Kidney (tissue), 13 donors: ENCODE measurements at regions not wholly inside any gene's neighbourhood (a gene's known extent, or its start where the extent isn't known, plus 50 kb on each side); places are given as distances from the start of the nearest gene placed in this dataset.

ENCODE experiments used
- DNase-seq, 5 donors: peaks; one replicate each; pipeline ENCODE4 v3.0.0-alpha.2; 2013 to 2020
- FAIRE-seq: peaks from 2 replicates; lab custom pipeline; 2012; peaks lifted over from hg19 to GRCh38; lab: Jason Lieb, UNC
- H3K27ac ChIP-seq, 2 donors: one replicate each; pipeline ENCODE4 v1.7.0; 2013; ENCODE audit warnings: low read depth in 2 of 2, low read length in 2 of 2, inconsistent platforms in 1 of 2
- H3K27me3 ChIP-seq: one replicate; pipeline ENCODE4 v1.7.1; 2013; ENCODE audit warnings: low read length, inconsistent platforms; ENCODE audit not compliant: control insufficient read depth, insufficient read depth
- H3K36me3 ChIP-seq, 3 donors: one replicate each; pipeline versions ENCODE4 v1.7.0 to v1.7.1; 2013; ENCODE audit warnings: low read length in 3 of 3, control low read depth in 1 of 3, inconsistent platforms in 1 of 3; ENCODE audit not compliant: insufficient read depth in 3 of 3, control insufficient read depth in 2 of 3
- H3K4me1 ChIP-seq, 3 donors: one replicate each; pipeline versions ENCODE4 v1.7.0 to v1.7.1; 2013; ENCODE audit warnings: low read length in 3 of 3, inconsistent platforms in 1 of 3, low read depth in 1 of 3; ENCODE audit not compliant: control insufficient read depth in 2 of 3, insufficient read depth in 2 of 3
- H3K4me3 ChIP-seq, 3 donors: one replicate each; pipeline versions ENCODE4 v1.7.0 to v1.8.1; 2013; ENCODE audit warnings: low read length in 3 of 3, control low read depth in 1 of 3, inconsistent platforms in 1 of 3
- H3K9ac ChIP-seq, 3 donors: one replicate each; pipeline versions ENCODE4 v1.7.0 to v1.7.1; 2013; ENCODE audit warnings: low read length in 3 of 3, control low read depth in 1 of 3, inconsistent platforms in 1 of 3
- H3K9me3 ChIP-seq, 3 donors: one replicate each; pipeline versions ENCODE4 v1.7.0 to v1.7.1; 2013; ENCODE audit warnings: low read length in 3 of 3, control low read depth in 1 of 3, inconsistent platforms in 1 of 3; ENCODE audit not compliant: control insufficient read depth in 2 of 3, insufficient read depth in 1 of 3
- CTCF ChIP-seq: IDR thresholded peaks from 3 replicates; pipeline ENCODE4 v1.5.1; 2012; ENCODE audit warnings: mild to moderate bottlenecking, moderate library complexity, borderline replicate concordance; ENCODE audit not compliant: insufficient read depth; ENCODE audit errors: extremely low read depth
- intact Hi-C: fragments of 100-400 bp; cut with DNase I; formaldehyde crosslinking; loops from one replicate; pipeline ENCODE4 v1.11.1; 2022
- donor health status: control.
- donor health status: control.
- donor health status: control.
- donor health status: control.
- donor health status: control.
- donor health status: DM: yes; HTN: yes; CAD: no.
- donor health status: Normal renal cell carcinoma (clear cell type).

DNA sequence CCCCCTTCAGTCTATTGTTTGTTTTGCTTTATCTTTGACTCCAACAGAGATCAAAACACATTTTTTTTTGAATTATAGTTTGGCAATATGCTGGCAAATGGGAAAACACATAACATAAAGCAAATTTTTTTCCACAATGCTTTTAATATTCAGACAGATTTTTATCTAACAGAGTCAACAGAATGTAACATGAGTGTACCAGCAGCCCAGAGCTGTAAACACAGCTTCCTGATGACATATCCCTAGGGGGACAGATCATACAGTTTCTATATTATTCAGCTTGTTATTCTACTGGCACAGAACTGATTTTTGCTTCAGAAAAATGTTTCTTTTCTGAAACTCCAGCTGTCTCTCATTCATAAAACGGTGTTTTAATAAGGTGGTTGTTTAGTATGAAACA, 168.8 kb downstream of the OLFM4 start:
- FAIRE-seq (no peak), DNase-seq (no peak)
- intact Hi-C loops: no loop called here
- Histone ChIP-seq H3K9ac (no peak overlapping the region), H3K36me3 (no peaks in the 10 kb centered on the region), H3K9me3 (no peaks in the 10 kb centered on the region), H3K27me3 (peaks cover 8% of the 10 kb centered on the region), H3K4me3 (no peak overlapping the region), H3K4me1 (no peaks in the 10 kb centered on the region), H3K27ac (no peak overlapping the region)
- no peak for TF ChIP-seq CTCF

GRCh38 chr13:53198017-53198416, 169.4 kb downstream of the OLFM4 start:
- intact Hi-C loops: no loop called here
- Histone ChIP-seq H3K36me3 (no peaks in the 10 kb centered on the region), H3K4me3 (no peak overlapping the region), H3K27me3 (peaks cover 8% of the 10 kb centered on the region), H3K9me3 (no peaks in the 10 kb centered on the region), H3K9ac (no peak overlapping the region), H3K27ac (no peak overlapping the region), H3K4me1 (no peaks in the 10 kb centered on the region)
- DNase-seq (no peak), FAIRE-seq (no peak)
- no peak for TF ChIP-seq CTCF

DNA sequence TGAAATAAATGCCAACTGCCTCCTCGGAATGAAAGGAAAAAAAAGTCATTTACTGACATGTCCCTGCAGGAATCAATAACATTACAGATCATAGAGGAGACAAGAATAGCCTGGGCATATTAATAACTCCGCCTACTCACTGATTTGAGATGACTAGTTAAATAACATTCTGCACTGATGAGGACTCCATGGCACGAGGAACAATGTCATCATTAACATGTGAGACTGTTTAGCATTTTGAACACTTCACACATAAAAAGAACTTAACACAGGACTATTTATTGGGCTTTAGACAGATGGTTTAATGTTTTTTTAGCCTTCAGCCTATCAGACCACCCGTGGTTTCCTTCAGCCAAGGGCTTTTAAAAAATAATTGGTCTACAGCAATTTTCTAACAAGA, 170.1 kb downstream of the OLFM4 start:
- no peak overlapping the region for H3K4me3 ChIP-seq
- no peak for FAIRE-seq
- no peaks in the 10 kb centered on the region for H3K4me1 ChIP-seq
- H3K9ac ChIP-seq: no peak overlapping the region
- no peaks in the 10 kb centered on the region for H3K9me3 ChIP-seq
- H3K27ac ChIP-seq: no peak overlapping the region
- DNase-seq: no peak
- no peak for TF ChIP-seq CTCF
- H3K27me3 ChIP-seq: peaks cover 10% of the 10 kb centered on the region
- H3K36me3 ChIP-seq: no peaks in the 10 kb centered on the region
- intact Hi-C loops: no loop called here

DNA sequence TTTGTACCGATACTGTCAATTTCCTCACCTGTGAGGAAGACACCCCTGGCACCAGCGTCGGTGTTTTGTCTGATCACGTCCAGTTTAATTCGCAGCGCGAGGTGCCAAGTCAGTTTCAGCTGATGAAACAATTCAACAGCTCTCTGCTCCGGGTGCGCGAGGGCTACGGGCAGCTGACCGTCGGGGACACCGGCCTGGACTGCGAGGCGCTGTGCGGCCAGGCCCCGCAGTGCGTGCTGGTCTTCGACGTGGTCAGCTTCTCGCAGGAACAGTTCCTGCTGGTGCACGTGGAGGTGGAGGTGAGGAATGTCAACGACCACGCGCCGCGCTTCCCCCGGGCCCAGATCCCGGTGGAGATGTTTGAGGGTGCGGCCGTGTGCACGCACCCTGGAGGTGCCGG, 171.5 kb downstream of the OLFM4 start:
- Histone ChIP-seq H3K27me3 (peaks cover 10% of the 10 kb centered on the region), H3K4me3 (no peak overlapping the region), H3K9me3 (no peaks in the 10 kb centered on the region), H3K27ac (no peak overlapping the region), H3K4me1 (no peaks in the 10 kb centered on the region), H3K9ac (no peak overlapping the region), H3K36me3 (no peaks in the 10 kb centered on the region)
- no peak for TF ChIP-seq CTCF
- peak in 2 of 5 donors; percentile 34 to 58 for DNase-seq
- intact Hi-C loops: no loop called here
- FAIRE-seq: no peak
